Fibroblast of mammary gland (primary cell): ENCODE measurements at regions not wholly inside any gene's neighbourhood (a gene's known extent, or its start where the extent isn't known, plus 50 kb on each side); places are given as distances from the start of the nearest gene placed in this dataset.
"Not testable (repeated sequence)": the region's sequence is repeated elsewhere in the genome, so short reads cannot be mapped to it uniquely, and the experiment has no call there.

Experiments
- DNase-seq: peaks from one replicate; pipeline ENCODE4 v3.0.0-alpha.2; 2010; ENCODE audit warnings: low read depth
- H3K4me3 ChIP-seq: 2 replicates; pipeline ENCODE4 v1.5.1; 2011; ENCODE audit warnings: low read depth, mild to moderate bottlenecking, low read length, moderate library complexity; ENCODE audit not compliant: control insufficient read depth
- CTCF ChIP-seq: conservative IDR thresholded peaks from 2 replicates; pipeline ENCODE4 v1.5.1; 2011; ENCODE audit warnings: low read depth, low read length, inconsistent platforms; ENCODE audit not compliant: control insufficient read depth, insufficient read depth

DNA sequence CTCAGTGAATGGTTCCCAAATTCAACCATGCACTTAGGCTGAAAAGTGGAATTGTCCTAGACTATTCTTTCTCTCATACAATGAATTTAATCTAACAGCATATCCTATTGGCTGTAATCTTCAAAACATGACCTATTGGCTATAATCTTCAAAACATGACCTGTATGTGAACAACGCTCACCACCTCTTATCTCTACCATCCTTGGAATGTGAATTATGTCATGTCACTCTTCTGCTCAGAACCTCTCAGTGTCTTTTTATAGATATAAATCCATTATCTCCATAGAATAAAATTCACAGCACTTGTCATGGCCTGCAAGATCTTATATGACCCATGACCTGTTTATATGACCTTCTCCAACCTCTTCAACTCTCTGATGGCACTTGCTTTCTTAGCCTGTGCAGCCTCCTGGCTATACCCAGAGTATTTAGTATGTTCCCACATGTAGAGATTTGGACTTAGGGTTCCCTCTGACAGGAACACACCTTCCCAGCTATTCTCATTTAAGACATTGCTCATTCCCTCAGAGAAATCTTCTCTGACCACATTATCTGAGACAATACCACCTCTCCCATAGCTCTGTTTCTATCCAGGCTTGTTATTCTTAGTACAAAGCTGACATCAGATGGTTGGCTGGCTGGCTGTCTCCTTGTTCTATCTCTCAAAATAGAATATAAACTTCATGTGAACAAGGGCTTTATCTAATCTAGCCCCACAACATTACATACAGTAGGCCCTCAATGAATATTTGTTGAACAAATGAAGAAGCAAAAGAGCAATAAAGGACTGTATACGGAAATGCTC lies 275.0 kb upstream of the PREP start:
- no peak for TF ChIP-seq CTCF
- DNase-seq = no peak
- no peak overlapping the region for H3K4me3 ChIP-seq

DNA sequence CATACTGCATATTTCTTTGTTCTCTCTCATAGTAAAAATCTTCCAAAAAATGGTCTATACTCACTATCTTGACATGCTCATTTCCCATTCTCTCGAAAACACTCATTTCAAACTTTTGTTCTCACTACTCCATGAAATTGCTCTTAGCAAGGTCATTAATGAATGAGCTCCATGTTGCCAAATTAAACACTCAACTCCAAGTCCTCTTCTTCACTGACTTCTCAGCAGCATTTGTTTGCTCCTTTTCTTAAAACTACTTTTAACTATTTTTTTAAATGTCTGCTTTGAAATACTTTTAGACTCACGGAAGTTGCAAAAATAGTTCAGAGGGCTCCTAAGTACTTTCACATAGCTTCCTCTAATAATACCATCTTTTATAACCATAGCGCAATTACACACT lies 274.0 kb upstream of the PREP start:
- H3K4me3 ChIP-seq = no peak overlapping the region
- TF ChIP-seq CTCF = no peak
- no peak for DNase-seq

- peak; percentile 91 for DNase-seq
- no peak for TF ChIP-seq CTCF
- H3K4me3 ChIP-seq = no peak overlapping the region
Measured at GRCh38 chr6:105675715-105676397, 273.0 kb upstream of the PREP start.

DNA sequence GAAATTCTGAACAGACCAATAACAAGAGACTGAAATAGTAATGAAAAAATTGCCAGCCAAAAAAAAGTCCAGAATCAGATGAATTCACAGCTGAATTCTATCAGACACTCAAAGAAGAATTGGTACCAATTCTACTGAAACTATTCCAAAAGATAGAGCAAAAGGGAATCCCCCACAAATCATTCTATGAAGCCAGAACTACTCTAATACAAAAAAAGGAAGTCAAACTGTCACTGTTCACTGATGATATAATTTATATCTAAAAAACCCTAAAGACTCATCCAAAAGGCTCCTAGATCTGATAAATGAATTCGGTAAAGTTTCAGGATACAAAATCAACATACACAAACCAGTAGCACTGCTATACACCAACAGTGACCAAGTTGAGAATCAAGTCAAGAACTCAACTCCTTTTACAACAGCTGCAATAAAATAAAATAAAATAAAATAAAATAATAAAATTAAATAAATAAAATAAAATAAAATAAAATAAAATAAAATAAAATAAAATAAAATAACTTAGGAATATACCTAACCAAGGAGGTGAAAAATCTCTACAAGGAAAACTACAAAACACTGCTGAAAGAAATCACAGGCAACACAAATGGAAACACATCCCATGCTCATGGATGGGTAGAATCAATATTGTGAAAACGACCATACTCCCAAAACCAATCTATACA lies 270.1 kb upstream of the PREP start:
- not testable (repeated sequence) for H3K4me3 ChIP-seq, DNase-seq

- H3K4me3 ChIP-seq = no peak overlapping the region
- no peak for DNase-seq
- TF ChIP-seq CTCF = no peak
Measured at GRCh38 chr6:105669232-105669631, 266.4 kb upstream of the PREP start.

- DNase-seq = no peak
- TF ChIP-seq CTCF = no peak
Measured at GRCh38 chr6:105667056-105667455, 264.2 kb upstream of the PREP start.

DNA sequence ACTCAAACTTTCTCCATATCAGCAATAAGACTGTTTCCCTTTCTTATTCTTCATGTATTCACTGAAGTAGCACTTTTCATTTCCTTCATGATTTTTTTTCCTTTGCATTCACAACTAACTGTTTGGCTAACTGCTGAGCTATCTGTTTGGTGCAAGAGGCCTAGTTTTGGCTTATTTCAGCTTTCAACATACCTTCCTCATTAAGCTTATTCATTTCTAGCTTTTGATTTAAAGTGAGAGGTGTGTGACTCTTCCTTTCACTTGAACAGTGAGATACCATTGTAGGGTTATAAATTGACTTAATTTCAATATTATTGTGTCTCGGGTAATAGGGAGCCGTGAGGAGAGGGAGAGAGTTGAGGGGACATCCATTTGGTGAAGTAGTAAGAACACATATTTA lies 262.0 kb upstream of the PREP start:
- no peak for TF ChIP-seq CTCF
- no peak for DNase-seq
- no peak overlapping the region for H3K4me3 ChIP-seq

More at GRCh38 chr6:105667056-105667455, 264.2 kb upstream of the PREP start:
- H3K4me3 ChIP-seq = no peak overlapping the region
